ENCODE measurements at regions not wholly inside any gene's neighbourhood (a gene's known extent, or its start where the extent isn't known, plus 50 kb on each side); places are given as distances from the start of the nearest gene placed in this dataset.

GRCh38 chr6:163709255-163709654, 294.7 kb downstream of the QKI start:
- WGBS = 75% methylated on average over 6 of the region's 6 CpGs
- intact Hi-C loops (cut with DNase I) = no loop called here
- no peak for DNase-seq (ENCODE audit: low spot score)
- no peaks in the 10 kb centered on the region for H3K9me3 ChIP-seq
- TF ChIP-seq POLR2AphosphoS5 (IDR thresholded peaks at IDR 0.05) = no peak
- TF ChIP-seq POLR2A (IDR thresholded peaks at IDR 0.05) = no peak
- TF ChIP-seq, protein P1, sequence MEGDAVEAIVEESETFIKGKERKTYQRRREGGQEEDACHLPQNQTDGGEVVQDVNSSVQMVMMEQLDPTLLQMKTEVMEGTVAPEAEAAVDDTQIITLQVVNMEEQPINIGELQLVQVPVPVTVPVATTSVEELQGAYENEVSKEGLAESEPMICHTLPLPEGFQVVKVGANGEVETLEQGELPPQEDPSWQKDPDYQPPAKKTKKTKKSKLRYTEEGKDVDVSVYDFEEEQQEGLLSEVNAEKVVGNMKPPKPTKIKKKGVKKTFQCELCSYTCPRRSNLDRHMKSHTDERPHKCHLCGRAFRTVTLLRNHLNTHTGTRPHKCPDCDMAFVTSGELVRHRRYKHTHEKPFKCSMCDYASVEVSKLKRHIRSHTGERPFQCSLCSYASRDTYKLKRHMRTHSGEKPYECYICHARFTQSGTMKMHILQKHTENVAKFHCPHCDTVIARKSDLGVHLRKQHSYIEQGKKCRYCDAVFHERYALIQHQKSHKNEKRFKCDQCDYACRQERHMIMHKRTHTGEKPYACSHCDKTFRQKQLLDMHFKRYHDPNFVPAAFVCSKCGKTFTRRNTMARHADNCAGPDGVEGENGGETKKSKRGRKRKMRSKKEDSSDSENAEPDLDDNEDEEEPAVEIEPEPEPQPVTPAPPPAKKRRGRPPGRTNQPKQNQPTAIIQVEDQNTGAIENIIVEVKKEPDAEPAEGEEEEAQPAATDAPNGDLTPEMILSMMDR (IDR thresholded peaks at IDR 0.05) = no peak
- H3K36me3 ChIP-seq = no peaks in the 10 kb centered on the region
- H3K27ac ChIP-seq = no peak overlapping the region
- no peaks in the 10 kb centered on the region for H3K4me1 ChIP-seq (replicated peaks)
- H3K27me3 ChIP-seq (replicated peaks; ENCODE audit: insufficient read depth) = no peaks in the 10 kb centered on the region
- H3K4me3 ChIP-seq = no peak overlapping the region

DNA sequence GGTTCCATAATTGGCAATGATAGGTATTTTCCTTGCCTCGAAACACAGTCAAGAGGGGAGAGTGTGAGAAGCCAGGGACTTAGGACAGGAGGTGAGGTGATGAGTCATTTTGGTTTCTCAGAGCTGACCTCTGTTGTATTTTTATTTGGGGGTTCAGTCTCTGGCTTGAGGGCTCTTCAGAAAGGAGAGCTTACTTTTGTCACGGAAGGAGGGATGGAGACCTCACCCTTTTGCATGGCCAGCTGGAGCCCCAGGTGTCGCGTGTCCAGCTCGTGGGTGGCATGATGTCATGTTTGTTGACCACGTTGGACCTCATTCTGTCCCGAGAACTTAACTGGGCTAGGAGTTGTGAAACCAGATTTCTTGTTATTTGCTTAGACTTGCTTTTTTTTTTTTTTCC, 293.9 kb downstream of the QKI start:
- no peak for DNase-seq (ENCODE audit: low spot score)
- Histone ChIP-seq H3K27me3 (replicated peaks; ENCODE audit: insufficient read depth) (no peaks in the 10 kb centered on the region), H3K4me1 (replicated peaks) (no peaks in the 10 kb centered on the region), H3K27ac (no peak overlapping the region), H3K36me3 (no peaks in the 10 kb centered on the region), H3K4me3 (no peak overlapping the region), H3K9me3 (no peaks in the 10 kb centered on the region)
- no peak for TF ChIP-seq POLR2AphosphoS5 (IDR thresholded peaks at IDR 0.05)
- TF ChIP-seq POLR2A (IDR thresholded peaks at IDR 0.05) = no peak
- TF ChIP-seq, protein P1 (IDR thresholded peaks at IDR 0.05) = no peak
- intact Hi-C loops (cut with DNase I) = no loop called here
- 92% methylated on average over 7 of the region's 7 CpGs for whole genome bisulfite sequencing

GRCh38 chr6:163707387-163708355, 293.2 kb downstream of the QKI start:
- intact Hi-C loops (cut with DNase I) = no loop called here
- TF ChIP-seq, protein P1 (IDR thresholded peaks at IDR 0.05) = no peak
- TF ChIP-seq POLR2A (IDR thresholded peaks at IDR 0.05) (no peak), POLR2AphosphoS5 (IDR thresholded peaks at IDR 0.05) (no peak)
- Histone ChIP-seq H3K27me3 (replicated peaks; ENCODE audit: insufficient read depth) (no peaks in the 10 kb centered on the region), H3K4me3 (no peak overlapping the region), H3K27ac (no peak overlapping the region), H3K9me3 (no peaks in the 10 kb centered on the region), H3K36me3 (no peaks in the 10 kb centered on the region), H3K4me1 (replicated peaks) (no peaks in the 10 kb centered on the region)
- 43% methylated on average over 18 of the region's 18 CpGs for WGBS
- DNase-seq (ENCODE audit: low spot score) = no peak

- DNase-seq (ENCODE audit: low spot score) = no peak
- Histone ChIP-seq H3K4me1 (replicated peaks) (no peaks in the 10 kb centered on the region), H3K9me3 (no peaks in the 10 kb centered on the region), H3K36me3 (no peaks in the 10 kb centered on the region), H3K27ac (no peak overlapping the region), H3K27me3 (replicated peaks; ENCODE audit: insufficient read depth) (no peaks in the 10 kb centered on the region), H3K4me3 (no peak overlapping the region)
- intact Hi-C loops (cut with DNase I) = no loop called here
- 85% methylated on average over 6 of the region's 6 CpGs for whole genome bisulfite sequencing
- TF ChIP-seq POLR2A (IDR thresholded peaks at IDR 0.05) = no peak
- TF ChIP-seq, protein P1 (IDR thresholded peaks at IDR 0.05) = no peak
- no peak for TF ChIP-seq POLR2AphosphoS5 (IDR thresholded peaks at IDR 0.05)
Observed at GRCh38 chr6:163706500-163707087, 292.1 kb downstream of the QKI start.
